ENCODE measurements at regions not wholly inside any gene's neighbourhood (a gene's known extent, or its start where the extent isn't known, plus 50 kb on each side); places are given as distances from the start of the nearest gene placed in this dataset.

- no peak for DNase-seq
- Histone ChIP-seq H3K27me3 (no peaks in the 10 kb centered on the region), H3K36me3 (no peaks in the 10 kb centered on the region), H3K27ac (no peak overlapping the region), H3K4me1 (no peaks in the 10 kb centered on the region), H3K9me3 (peaks cover 0 to 11% (median 0%) of the 10 kb centered on the region in 11 donors), H3K4me3 (no peak overlapping the region)
- WGBS, 2 donors, result 72 to 78% methylated on average over 1 of the region's 1 CpG
- intact Hi-C loops (cut with DNase I), result no loop called here
- ATAC-seq, result no peak
- TF ChIP-seq CTCF (IDR thresholded peaks at IDR 0.05), result no peak
Measured at GRCh38 chr2:212640428-212640827, 101.8 kb upstream of the ERBB4 start.

GRCh38 chr2:212638694-212639093 lies 100.1 kb upstream of the ERBB4 start:
- no peak overlapping the region for H3K27ac ChIP-seq
- H3K4me3 ChIP-seq, result no peak overlapping the region
- TF ChIP-seq CTCF (IDR thresholded peaks at IDR 0.05), result no peak
- no peaks in the 10 kb centered on the region for H3K27me3 ChIP-seq
- no peaks in the 10 kb centered on the region for H3K4me1 ChIP-seq
- H3K36me3 ChIP-seq, result no peaks in the 10 kb centered on the region
- 72 to 76% methylated on average over 2 of the region's 2 CpGs for WGBS, 2 donors
- intact Hi-C loops (cut with DNase I), result no loop called here
- ATAC-seq (no peak), DNase-seq (no peak)
- H3K9me3 ChIP-seq, result peaks cover 0 to 11% (median 0%) of the 10 kb centered on the region in 11 donors

GRCh38 chr2:212628586-212628985 lies 90.0 kb upstream of the ERBB4 start:
- DNase-seq, result no peak
- Histone ChIP-seq H3K4me3 (no peak overlapping the region), H3K9me3 (peaks cover 0 to 17% (median 0%) of the 10 kb centered on the region in 11 donors), H3K27ac (no peak overlapping the region), H3K4me1 (no peaks in the 10 kb centered on the region), H3K36me3 (no peaks in the 10 kb centered on the region), H3K27me3 (no peaks in the 10 kb centered on the region)
- no peak for ATAC-seq
- WGBS, 2 donors, result 62 to 67% methylated on average over 1 of the region's 1 CpG
- intact Hi-C loops (cut with DNase I), result loop anchor here in 1 of 10 donors (10.0 kb wide), 1 partner anchor 234 kb away; no protein-coding TSS in a partner anchor
- TF ChIP-seq CTCF (IDR thresholded peaks at IDR 0.05), result no peak

- no peak for DNase-seq
- H3K27ac ChIP-seq, result no peak overlapping the region
- no peak for ATAC-seq
- H3K9me3 ChIP-seq, result peaks cover 0 to 25% (median 0%) of the 10 kb centered on the region in 11 donors
- no peak overlapping the region for H3K4me3 ChIP-seq
- 90 to 93% methylated on average over 5 of the region's 5 CpGs for WGBS, 2 donors
- H3K4me1 ChIP-seq, result no peaks in the 10 kb centered on the region
- no peaks in the 10 kb centered on the region for H3K27me3 ChIP-seq
- TF ChIP-seq CTCF (IDR thresholded peaks at IDR 0.05), result no peak
- intact Hi-C loops (cut with DNase I), result loop anchor here in 1 of 10 donors (10.0 kb wide), 1 partner anchor 232 kb away; no protein-coding TSS in a partner anchor
- H3K36me3 ChIP-seq, result no peaks in the 10 kb centered on the region
Measured at GRCh38 chr2:212626371-212626918, 87.8 kb upstream of the ERBB4 start.
